ENCODE measurements at regions not wholly inside any gene's neighbourhood (a gene's known extent, or its start where the extent isn't known, plus 50 kb on each side); places are given as distances from the start of the nearest gene placed in this dataset.

DNA sequence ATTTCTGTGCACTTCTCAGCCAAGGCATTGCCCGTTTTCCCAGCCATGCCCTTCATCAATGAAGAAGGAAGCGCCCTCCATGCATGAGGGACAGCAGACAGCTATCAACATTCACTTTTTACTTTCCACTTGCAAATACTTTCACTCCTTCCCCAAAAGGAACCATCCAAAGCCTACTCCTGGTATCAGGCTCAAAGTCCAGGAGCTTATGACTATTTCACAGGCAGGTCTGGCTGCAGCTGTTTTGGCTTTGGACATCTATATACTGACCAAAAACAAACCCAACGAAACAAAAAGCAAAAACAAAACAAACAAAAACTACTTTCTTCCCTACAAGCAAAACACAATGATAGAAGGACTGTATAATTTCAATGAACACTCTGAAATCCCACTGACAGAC, 825.1 kb downstream of the RNF144A start:
- TF ChIP-seq, protein P1, sequence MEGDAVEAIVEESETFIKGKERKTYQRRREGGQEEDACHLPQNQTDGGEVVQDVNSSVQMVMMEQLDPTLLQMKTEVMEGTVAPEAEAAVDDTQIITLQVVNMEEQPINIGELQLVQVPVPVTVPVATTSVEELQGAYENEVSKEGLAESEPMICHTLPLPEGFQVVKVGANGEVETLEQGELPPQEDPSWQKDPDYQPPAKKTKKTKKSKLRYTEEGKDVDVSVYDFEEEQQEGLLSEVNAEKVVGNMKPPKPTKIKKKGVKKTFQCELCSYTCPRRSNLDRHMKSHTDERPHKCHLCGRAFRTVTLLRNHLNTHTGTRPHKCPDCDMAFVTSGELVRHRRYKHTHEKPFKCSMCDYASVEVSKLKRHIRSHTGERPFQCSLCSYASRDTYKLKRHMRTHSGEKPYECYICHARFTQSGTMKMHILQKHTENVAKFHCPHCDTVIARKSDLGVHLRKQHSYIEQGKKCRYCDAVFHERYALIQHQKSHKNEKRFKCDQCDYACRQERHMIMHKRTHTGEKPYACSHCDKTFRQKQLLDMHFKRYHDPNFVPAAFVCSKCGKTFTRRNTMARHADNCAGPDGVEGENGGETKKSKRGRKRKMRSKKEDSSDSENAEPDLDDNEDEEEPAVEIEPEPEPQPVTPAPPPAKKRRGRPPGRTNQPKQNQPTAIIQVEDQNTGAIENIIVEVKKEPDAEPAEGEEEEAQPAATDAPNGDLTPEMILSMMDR (IDR thresholded peaks at IDR 0.05) = no peak
- no peak for TF ChIP-seq EP300 (IDR thresholded peaks at IDR 0.05)
- TF ChIP-seq POLR2A (IDR thresholded peaks at IDR 0.05) = no peak
